ENCODE measurements at regions not wholly inside any gene's neighbourhood (a gene's known extent, or its start where the extent isn't known, plus 50 kb on each side); places are given as distances from the start of the nearest gene placed in this dataset.
"Not testable (repeated sequence)": the region's sequence is repeated elsewhere in the genome, so short reads cannot be mapped to it uniquely, and the experiment has no call there.

DNA sequence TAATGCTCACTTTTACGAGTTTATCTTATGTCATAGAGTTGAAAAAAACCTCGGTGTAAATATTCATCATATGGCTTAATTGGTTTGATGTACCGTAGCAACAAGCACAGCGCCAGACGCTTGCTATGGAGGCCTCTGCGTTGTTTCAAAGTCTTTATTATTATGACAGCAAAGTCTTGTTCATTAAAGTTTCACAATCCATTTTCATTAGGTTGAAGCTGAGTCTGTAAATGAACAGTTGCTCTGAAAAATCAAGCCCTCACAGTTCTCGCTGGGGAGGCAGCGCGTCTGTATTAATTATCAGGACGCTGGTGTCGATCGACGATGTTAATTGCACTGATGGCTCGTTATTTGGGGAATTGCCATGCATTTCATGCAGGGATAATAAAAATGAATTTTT is 185.6 kb downstream of the INSC start:
- no peak for DNase-seq

DNA sequence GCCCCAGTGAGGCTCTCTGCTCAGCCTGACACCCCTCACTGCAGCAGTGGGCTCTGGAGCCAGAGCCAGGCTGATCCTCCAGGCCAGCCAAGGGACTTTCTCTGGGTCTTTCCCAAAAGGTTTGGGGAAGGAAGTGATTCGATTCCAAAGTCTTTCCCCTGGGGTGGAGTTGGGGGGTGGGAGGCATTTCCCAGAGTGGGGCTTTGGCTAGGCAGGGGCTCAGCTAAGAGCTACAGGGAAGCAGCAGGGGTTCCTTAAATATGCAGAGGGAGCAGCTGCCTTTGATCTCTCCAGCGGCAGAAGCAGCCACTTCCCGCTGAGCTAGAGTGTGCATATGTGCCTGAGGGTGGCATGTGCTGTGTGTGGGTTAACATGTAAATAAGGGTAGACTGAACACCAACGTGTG is 192.9 kb downstream of the INSC start:
- DNase-seq = no peak

DNA sequence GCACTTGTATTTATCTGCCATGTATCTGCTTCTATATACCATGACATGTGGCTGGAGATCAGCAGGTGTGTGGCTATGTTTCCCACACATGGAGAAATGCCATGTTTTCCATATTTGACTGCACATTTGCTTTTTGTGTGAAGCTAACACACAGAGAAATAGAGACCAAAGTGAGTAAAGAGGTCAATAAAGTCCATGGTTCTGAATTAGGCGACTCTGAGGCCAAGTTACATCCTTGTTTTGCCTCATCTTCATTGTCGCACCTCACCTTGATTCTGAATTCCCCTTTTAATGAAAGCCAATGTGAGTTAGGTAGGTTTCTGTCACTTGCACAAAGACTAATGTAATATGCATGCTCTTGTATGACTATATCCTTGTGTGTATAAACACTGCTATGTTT is 194.1 kb downstream of the INSC start:
- DNase-seq = no peak

DNA sequence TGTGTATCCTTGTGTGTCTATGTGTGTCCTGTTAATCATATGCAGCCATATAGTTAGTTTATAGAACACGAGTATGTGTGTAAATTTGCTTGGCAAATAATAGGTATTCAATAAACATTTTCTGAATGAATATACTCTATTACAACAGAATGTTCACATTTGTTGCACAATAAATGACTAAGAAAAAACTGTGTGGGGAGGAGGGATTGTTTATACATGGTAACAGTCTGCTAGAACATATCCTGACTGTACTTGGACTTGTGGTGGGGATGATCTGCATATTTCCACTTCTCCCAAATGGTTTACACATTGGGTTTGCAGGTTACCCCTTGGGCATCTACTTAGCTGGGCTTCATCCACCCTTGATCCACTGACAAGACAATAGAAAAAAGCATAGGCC is 194.6 kb downstream of the INSC start:
- no peak for DNase-seq

DNA sequence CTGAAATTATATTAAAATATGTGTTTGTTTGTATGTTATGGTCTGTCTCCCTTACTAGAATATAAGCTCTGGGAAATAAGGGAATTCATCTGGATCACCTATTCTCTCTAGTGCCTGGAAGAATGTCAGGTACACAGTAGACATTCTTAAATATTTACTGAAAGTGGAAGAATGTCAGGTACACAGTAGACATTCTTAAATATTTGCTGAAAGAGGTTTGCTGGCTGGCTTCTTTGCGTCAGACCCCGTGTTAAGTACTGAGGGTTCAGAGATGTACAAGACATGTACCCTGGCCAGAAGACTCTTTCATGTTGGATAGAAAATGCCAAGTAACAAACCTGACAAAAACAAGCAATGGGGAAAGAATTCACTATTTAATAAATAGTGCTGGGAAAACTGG is 199.1 kb downstream of the INSC start:
- no peak for DNase-seq

DNA sequence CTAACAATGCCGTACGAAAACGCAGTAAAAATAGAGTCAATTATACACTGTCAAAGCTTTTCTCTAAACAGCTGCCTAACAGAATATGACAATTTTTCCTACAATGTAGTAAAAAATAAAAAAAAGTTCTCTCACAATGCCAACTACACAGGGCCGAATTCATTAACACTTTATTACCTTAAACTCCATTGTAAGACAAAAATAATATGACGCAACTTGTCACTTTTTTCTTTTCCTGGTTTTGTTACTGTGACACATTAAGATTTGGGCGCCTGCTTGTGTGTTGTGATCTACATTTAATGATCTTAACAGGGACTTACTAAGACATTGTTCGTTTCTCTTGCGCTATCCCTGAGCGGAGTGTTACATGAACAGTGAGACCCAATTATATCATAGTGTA is 204.1 kb downstream of the INSC start:
- no peak for DNase-seq

DNA sequence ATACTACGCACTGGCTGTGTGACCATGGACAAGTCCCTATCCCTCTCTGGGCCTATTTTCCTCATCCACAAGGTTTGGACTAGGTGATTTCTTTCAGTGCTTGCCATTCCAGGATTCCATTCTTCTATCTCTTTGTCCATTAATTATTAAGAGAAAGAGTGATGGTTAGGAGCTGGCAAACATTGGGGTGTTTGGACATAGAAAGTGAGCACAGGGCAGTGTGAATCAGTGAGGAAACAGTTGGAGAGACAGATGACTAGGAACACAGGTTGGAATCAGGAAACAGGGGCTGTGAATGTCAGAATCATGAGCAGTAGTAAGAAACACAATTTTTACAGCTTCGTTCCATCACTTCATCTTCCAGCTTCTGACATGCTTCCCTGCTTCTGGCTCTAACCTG is 211.8 kb downstream of the INSC start:
- no peak for DNase-seq

DNA sequence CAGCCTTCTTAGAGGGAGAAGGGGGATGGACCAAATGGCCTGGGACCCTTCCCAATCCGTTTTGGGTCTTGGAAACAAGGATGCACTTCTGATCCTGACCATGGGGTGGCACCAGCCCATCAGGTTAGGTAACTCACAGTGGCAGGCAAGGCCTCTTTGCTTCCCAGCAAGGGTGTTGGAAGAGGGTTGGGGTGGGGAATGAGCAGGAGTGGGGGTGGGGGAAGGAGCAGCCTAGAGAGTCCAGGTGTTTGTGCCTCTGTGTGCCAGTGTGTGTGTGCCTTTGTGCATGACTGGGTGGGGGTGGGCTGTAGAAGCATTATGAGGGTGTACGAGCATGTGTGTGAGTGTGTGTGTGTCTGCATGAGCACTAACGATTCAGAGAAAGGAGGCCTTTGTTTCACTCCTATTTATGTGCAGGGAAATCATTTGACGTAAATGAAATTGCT is 213.1 kb downstream of the INSC start:
- DNase-seq = no peak

DNA sequence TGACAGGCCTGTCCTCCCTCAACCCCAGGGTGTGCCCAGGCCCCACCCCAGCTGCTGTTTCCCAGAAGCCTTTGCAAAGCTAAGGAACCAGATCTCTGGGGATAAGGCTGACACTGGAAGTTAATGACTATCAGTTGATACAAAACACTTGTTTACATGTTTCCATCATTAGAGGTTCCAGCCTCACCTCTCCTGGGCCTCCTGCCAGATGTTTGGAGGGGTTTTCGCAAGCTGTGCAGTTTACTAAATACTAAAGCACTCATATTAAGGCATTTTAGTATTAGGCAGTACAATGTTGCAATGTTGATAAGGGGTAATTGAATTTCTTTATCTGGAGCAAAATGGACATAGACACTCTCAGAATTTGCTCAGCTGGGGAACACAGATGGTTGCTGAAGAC is 218.7 kb downstream of the INSC start:
- DNase-seq = no peak

DNA sequence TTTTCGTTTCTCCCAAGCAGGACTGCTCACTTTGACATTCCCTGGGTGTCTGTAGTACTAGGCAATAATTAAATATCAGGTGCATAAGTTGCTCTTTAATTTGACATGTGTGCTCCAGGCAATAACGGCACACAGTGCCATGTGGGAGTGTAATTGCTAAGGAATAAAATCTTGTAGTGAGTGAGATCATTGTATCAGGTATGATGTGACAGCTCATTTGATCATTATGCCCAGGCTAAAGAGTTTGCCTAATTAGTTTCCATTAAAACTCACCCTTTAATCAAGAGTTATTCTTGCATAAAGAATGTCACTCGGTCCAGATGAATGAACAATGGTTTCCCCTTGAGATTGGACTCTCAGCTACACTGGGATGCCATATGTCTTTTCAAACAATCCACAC is 220.0 kb downstream of the INSC start:
- DNase-seq = no peak

DNA sequence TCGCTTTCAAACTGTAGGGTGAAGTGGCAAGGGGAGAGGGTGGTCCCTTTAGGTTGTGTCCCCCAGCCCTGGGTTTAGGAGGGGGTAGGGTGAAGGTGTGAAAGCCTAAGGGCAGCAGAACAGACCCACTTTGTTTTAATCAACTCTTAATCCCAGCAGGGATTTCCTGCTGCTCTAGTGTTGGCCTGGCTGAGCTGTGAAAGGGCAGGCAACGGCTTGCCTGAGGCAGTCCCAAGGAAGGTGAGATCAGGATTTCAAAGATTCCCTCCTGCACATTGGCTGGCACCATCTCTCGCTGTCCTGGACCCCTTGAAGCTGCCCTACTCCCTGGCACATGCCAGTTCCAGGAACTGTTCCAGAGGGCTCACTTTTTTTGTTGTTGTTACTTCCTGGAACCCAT is 221.3 kb downstream of the INSC start:
- DNase-seq = no peak

DNA sequence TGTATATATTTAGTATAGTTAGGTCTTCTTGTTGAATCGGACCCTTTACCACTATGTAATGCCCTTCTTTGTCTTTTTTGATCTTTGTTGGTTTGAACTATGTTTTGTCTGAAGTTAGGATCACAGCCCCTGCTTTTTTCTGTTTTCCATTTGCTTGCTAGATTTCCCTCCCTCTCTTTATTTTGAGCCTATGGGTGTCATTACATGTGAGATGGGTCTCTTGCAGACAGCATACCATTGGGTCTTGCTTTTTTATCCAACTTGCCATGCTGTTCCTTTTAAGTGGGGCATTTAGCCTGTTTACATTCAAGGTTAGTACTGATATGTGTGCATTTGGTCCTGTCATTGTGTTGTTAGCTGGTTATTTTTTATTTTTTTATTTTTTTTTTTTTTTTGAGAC is 224.6 kb downstream of the INSC start:
- DNase-seq = no peak

DNA sequence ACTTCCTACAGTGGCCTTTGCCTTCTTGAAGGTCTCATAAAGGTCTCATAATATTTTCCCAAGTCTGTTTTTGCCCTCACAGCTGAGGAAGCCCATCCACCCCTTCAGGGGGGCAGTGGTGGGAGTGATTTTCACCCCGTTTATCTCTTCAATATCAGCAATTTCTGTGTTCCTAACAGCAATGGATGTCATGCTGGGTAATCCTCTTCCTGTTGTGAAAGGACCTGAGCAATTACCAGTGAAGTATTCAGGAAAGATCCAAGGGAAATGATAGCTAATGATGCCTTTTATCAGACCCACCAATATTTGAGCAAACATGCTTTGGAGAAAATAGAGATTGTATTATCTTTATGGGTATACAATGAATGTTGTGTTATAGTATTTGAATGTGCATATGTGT is 226.9 kb downstream of the INSC start:
- DNase-seq = no peak

DNA sequence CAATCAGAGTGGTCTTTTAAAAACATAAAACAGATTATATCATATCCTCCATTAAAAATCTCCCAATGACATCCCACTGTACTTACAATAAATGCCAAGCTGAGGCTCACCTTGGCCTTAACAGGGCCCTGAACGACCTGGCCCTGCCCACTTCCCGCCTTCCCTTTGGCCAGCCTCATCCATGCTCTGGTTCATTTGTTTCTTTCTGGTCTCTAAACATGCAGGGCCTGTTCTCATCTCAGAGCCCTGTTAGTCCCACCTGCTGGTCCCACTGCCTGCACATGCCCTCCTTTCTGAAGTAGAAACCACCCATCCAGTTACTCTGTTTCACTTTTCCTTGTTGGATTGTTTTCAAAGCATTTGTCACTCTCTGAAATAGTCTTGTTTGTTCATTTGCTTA is 227.4 kb downstream of the INSC start:
- no peak for DNase-seq

DNA sequence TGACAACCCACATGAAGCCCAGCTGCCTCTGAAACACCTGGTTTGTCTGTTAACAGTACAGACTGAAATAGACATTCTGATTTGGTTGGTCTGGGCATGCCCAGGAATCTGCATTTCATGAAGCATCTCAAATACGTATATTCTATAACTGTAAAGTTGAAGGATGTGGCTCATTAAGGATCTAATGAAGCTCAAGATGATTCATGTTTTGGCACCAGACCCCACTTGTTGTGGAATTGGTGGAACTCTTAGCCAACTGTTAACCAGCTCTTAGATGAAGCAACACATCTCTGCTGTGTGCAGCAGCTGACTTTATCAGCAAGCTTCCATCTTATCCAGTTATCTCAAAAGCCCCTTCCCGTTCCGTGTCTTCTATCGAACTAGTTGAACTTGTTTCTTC is 232.2 kb downstream of the INSC start:
- no peak for DNase-seq

DNA sequence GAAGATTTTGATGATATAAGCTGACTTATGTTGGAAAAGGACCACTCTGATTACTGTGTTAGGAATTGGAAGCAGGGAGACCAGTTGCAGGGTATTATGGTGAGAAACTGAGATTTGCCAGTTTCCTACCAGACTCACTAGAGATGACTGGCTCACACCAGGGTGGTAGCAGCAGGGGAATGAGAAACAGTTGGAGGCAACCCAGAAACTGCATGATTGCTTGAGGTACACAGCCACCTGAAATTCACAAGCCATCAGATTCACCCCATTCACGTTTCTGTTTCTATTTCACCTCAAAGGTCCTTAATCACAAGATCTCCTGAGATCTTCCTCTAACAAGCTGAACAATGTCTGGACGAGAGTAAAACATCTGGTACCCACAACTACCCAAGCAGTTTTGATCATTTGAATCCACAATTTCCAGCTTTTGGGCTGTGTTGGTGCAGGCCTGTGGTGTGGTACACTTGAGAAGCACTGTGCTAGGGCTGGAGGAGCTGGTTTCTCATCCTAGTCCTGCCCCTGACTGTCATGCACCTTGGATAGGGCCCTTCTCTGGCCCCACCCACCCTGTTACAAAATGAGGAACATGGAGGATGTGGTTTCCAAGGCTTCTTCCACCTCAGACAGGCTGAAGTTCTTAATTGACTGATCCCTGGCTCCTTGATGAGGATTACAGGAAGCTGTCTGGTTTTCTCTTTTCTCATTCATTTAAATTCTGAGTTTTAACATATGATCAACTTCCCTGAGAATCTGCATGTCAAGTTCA is 233.4 kb downstream of the INSC start:
- no peak for DNase-seq

DNA sequence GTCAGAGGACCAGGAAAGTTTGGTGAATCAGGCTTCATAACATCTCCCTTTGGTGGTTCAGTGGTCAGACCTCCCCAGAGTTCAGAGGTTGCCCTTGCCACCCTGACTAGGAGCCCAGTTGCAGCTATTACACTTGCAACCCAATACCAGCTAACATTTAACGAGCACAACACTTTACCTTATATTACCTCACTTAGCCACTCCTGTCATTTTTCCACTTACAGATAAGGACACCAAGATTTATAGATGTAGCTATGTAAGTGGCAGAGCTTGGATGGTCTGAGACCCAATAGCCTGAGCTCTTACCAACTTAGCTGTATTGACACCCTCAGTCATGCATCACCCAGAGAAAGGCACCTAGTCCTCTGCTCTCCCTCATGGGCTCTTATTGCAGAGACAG is 234.7 kb downstream of the INSC start:
- no peak for DNase-seq

DNA sequence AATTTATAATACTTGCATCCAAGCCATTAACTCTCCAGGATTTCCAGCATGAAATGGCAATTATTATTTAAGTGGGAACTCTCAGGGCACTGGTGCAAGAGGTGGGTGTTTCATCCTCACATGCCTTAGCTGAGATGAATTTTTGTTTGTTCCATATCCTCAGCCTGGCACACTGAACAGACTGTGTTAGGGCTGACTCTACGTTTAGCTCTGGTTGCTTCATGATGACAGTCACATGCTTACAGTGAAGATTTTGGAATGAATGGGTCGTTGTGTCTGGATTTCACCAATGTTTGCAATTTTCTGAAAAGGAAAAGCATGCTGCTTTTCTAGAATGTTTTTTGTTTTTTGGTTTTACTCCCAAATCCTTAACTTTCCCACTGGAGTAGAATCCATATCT is 246.6 kb downstream of the INSC start:
- DNase-seq = no peak

DNA sequence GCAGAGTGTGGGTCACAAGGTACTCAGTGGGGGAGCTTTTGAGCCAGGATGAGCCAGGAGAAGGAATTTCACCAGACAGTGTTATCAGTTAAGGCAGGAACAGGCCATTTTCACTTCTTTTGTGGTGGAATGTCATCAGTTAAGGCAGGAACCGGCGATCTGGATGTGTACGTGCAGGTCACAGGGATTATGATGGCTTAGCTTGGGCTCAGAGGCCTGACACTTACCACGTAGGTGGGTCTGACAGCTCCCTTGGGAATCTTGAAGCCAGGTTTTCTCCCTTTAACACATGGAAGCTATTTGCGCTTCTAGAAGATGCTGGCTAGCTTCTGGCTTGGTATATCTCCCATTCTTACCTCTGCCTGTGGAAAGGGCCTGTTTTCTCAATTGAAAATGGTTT is 250.6 kb downstream of the INSC start:
- DNase-seq = not testable (repeated sequence)

DNA sequence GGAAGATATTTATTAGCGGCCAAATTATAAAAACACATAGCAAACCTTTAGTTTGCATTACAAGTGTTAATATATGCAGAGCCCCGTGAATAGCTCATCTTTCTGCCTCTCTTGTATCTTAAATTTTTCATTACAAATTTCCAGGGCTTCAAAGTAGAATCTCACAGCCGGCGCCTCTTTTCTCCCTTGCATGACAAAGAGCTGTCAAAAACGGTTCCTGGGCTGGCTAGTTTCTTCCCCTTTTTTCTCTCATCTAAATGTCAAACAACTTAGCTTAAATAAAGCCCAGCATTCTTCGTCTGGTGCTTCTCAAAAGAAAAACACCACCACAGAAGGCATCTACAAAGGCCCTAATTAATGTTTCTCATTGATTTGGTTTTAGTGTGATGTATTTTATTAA is 253.0 kb downstream of the INSC start:
- no peak for DNase-seq

DNA sequence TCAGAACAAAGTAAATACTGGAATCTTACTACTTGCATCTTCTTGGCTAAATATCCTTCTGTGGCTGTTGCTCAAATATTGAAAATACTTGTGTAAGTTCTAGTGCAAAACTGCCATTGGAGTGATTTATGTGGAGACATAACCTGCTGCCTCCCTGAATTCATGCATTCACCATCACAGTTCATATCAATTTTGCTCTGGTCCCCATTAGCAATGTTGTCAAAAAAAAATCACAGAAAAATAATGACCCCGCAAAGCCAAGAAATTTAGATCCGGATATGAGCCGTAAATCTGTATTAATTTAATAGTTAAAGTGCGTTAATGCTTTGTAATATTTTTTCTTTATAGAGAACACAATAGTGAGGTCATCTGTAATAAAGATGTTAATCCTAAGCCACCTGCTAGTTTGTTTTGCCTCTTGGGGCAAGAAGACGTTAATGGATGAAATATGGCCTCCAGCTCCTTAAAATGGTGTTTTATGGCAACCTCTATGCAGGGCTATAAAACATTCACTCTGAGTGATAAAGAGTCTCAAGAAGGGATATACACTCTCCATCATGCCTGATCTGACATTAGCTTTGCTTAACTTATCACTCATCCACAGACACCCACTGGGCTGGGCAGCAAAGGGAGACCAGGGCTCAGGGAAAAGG is 255.9 kb downstream of the INSC start:
- DNase-seq = no peak

DNA sequence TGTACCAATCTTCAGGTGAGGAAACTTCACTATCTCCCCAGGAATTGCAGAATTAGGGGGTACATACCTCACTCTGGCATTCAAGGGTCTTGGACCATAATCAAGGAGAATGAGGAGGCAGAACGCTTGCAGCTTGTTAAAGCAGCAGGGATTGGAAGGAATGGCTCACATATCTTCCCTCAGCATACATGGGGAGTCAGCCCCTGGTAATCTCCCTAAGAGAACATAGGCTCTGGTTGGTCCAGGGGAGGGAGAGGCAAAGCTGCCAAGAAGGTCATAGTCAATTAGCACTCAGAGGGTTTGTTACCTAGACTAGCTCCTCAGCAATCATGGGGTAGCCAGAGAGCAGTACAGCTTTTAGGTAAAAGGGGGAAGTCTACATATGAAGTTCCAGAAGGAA is 256.8 kb downstream of the INSC start:
- no peak for DNase-seq

DNA sequence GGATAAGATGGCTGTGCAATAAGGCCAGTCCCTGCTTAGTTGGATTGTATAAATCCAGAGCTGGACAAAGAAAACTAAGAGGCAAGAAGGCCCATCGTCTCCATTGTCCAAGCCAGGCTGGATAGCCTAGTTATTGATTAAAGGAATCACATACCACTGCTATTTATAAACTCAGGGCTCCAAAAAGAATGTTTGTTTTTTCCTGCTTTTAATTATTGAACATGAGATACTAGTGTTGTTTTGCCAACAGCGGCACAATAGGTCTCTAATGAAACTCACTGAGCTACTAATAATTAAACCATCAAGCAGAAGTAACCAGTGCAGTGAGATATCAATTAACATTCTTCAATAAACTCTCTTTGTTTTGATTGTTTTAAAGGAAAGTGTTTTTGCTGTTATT is 259.7 kb downstream of the INSC start:
- no peak for DNase-seq

DNA sequence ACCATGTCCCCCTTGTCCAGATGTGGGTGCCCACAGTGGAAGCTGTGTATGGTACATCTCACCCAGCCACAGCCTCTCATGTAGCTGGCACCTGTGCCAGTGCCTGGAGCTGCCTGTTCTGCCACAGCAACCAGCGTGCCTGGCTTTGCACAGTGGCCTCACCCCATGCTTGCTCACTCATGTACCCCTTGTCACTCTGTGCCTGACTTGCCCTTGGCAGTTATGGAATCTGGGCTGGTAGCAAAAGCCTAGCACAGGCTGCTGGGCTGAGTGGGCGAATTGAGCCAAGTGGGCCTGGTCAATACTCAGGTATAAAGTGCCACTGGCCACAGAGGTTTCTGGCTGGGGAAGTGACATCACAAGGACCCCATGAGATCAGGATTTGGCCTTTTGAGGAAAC is 264.2 kb downstream of the INSC start:
- no peak for DNase-seq

DNA sequence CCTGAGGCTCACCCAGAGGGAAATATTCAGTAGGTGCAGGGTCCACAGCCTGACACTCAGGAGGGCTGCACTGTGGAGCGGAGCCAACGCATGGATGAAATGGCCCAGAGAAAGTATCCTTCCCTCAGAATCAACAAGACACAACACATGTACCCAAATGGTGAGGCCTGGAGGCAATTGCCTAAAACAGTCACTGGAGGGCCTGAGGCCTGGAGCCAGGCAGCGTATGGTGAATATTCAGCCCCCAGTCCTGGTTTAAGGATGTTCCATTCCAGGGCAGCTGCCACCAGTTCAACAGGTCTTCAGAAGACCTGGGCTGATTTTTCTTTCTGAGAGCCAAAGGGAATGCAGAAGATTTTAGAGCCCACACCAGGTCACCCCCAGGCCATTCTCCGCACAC is 264.8 kb downstream of the INSC start:
- no peak for DNase-seq

Measured in bone marrow (tissue), 2 donors.